HG03378 (cell line): ENCODE measurements at regions not wholly inside any gene's neighbourhood (a gene's known extent, or its start where the extent isn't known, plus 50 kb on each side); places are given as distances from the start of the nearest gene placed in this dataset.

Source experiments
- ATAC-seq: cut with Tn5 transposase; IDR thresholded peaks from one replicate; pipeline ENCODE4 v1.9.1; 2021; ENCODE audit warnings: mild to moderate bottlenecking, moderate library complexity; ENCODE audit not compliant: unreplicated experiment

DNA sequence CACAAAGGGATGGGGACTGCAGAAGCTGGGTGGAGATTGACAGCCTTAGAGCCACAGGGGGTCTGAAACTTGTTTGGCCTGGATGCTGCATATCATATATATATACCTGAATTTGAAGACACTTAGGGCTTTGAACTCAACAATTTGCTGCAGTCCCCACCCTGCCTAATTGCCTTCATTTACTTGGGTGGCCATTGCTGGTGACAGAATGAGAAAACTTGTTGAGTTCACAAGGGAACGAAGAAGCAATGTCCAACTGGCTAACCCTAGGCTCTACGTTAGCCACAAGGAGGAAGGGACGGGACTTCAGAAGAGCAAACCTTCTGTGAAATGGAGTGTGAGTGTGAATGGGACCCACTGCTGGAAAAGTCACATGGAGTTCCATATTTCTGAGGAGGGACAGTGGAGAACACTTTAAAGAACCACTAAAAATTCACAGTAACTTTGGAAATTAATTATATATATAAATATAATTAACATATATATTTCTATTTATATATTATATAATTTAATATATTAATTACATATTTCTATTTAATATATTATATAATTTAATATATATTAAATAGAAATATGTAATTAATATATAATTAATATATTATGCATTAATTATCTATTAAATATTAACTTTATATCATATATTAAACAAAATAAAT lies 215.3 kb upstream of the SOX9 start:
- no peak for ATAC-seq

DNA sequence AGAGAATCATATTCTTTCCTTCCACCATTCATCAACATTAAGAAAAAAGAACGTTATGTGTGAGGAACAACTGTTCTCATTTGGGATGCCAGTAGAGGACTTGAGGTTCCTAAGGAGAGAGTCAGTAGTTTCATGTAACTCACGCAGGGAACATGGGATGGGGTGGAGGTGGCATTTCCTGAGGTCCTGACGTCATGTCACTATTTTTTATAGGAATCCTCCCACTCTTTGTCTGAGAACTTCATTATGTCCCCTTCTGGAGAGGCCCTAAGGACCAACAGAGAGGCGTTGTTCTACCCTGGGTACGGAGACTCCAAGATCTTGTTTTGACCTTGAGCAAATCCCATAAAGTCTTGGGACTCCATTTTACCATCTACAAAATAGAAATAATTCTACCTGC lies 211.7 kb upstream of the SOX9 start:
- no peak for ATAC-seq

DNA sequence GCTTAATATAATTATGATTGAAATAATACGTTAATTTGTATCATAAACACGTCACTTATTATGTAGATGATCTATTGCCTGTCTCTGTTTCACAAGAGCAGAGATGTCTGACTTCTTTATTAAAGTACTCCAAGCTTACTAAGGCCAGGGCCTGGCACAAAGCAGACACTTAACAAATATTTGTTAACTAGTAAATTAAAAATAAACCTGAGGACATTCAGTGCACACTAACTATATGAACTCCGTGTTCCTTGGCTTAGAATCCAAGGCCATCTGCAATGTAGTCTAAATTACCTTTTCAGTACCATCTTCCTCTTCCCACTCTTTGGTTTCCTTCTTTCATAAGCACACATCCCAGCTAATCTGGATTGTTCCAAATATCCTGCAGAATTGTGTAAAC lies 210.8 kb upstream of the SOX9 start:
- no peak for ATAC-seq

DNA sequence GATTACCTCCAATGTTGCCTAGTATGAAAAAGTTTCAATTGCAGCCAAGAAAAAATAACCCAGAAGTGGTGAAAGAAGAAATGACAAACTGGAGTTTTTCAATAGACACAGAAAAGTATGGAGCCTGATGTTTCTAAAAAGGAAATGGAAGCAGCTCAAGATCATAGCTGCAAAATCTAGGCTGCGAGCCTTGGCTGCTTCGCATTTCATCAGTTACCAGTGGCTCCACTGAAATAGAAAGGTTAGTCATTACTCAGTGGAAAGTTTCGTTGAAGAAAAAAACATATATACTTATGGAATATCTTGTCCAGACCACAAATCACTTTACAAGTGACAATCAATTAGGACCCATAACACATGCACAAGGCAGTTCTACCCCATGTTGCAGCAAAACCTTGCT lies 206.8 kb upstream of the SOX9 start:
- no peak for ATAC-seq

DNA sequence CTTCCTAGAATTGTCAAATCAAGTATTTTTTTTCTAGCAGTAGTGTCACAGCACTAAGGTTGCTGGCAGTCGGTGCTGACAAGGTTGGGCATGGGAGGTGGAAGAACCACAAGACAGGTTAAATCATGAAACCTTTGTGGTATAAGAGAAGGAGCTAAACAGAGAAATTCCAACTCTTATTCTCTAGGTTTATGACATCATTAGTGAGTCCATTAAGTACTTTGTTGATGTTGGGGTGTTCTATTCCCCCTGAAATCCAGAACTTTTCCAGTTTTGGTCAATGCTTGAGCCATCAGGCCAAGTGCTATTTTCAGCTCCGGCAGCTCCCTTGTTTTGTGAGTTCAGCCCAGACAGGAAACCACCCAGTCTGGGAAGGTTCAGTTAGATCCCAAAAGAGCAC lies 206.0 kb upstream of the SOX9 start:
- ATAC-seq = no peak

DNA sequence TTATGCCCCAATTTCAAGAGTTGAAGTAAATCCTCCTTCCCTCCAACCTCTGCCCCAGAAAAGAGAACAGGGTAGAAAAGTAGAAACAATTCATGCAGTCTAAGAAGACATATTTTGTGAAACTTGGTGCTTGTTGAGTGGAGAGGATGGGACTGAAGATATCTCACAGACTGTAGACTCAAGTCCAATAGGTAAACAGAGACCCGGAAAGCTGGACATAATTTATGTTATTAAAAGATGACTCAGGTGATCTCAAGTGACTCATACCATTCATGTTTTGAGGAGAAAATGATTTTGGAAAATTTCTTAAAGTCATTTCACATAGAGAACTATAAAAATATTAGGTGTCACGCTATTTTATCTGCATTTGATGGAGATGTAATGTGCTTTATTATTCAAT lies 203.1 kb upstream of the SOX9 start:
- ATAC-seq = no peak

DNA sequence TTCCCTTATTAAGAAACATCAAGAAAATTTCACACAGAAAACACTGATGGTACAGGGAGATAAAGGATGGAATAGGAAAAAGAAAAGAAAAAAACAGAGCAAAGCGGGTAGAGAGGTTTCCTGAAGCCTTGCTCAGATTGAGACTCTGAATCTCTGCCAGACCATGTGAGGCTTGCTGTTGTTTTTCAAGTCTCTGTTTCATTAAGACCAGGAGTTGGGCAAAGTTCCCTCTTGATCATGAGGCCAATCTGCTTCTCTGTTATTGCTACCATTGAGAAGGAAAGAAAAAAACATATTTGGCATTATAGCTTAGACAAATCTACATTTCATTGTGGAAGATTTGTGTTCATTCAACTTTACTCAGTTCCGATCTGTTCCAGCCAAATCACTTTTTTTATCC lies 201.6 kb upstream of the SOX9 start:
- ATAC-seq = no peak

DNA sequence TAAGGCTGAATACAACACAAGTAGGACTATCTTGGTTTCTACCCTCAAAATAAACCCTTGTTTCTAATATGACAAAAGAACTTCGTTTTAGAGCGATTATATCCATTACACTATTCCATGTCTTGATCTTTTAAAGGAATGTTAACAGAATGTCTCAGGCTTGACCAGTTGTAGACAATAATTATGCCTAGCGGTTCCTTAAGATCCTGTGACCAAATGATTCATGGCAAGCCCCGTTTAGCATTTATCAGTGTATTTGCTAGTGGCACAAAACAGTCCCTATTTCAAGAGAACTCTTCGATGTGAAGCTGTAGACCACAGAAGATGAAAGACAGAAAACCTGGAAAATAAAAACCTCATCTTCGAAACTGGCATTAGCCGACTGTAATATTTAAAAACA lies 200.9 kb upstream of the SOX9 start:
- no peak for ATAC-seq

DNA sequence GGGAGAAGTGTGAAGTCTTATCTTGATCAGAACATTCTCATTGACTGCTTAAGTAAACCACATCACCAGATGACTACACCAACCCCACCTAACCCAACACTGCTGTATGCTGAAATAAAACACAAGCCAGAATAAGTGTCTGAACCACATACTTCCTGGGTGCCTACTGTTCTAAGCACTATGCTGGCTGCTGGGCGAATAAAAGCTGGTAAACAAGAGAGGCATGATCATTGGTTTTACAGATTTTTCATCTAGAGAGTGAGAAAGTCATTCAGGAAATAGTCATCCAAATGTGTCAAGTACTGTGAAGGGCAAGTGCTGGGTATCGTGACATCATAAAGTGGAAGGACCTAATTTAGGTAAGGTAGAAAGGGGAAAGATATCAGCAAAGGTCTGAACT lies 199.0 kb upstream of the SOX9 start:
- ATAC-seq = no peak

DNA sequence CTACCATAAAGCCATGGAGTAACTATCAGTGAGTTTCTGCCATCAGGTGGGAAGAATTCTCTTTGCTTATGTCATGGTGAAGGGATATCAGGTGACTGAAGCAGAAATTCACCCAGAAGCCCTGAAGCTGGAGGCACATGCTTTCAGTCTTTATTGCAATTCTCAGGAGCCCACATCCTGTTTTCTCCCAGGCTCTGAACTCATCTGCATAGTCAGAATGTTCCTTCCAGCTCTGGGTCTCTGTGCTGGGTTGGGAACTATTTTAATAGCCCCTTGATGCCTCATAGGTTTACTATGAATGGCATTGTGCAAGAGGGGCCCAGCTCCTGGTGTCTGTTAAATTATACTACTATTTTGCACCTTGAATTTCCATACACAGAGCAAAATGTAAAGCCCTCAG lies 198.4 kb upstream of the SOX9 start:
- no peak for ATAC-seq

DNA sequence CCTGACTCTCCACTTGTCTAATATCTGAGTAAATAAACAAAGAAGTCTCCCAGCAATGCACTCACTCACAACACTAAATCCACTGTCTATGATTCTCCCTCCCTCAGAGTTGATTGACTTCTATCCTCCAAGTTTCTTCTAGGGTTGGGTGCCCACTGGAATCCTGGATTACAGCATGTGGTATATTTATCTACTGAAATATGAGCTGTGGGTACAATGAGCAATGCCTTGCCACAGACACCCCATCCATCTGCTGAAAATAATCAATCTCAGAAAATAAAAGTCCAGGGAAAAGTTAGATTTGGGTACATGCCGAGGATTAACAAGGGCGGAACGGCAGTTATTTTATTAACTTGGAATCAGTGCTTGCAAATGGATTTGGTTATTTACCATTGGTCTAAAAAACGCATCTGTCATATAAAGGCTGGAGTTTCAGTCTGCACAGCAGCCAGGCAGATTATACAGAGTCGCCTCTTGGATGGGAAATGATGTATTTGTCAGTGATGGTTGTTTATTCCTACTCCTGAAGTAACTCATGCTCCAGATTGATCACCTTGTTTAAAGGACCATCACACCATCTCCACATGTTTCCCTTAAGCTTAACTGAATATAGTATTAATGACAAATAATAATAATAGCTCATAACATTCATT lies 193.9 kb upstream of the SOX9 start:
- no peak for ATAC-seq

DNA sequence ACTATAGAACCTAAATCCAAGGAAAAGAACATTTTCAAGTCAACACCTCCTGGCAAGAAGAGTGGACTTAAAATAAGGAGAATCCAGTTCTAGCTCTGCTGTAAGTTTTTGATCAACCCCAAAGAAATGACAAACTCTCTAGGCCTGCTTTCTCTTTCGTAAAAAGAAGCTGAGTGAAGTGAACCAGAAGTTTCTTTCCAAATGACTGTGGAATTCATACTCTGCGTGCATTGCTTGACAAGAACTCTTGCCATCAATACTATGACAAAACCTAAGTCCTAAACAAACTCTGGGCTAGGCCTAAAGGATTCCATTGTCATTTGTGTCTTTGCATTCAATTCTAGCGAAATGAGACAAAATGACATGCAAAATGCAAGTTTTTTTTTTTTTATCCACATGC lies 187.5 kb upstream of the SOX9 start:
- no peak for ATAC-seq

DNA sequence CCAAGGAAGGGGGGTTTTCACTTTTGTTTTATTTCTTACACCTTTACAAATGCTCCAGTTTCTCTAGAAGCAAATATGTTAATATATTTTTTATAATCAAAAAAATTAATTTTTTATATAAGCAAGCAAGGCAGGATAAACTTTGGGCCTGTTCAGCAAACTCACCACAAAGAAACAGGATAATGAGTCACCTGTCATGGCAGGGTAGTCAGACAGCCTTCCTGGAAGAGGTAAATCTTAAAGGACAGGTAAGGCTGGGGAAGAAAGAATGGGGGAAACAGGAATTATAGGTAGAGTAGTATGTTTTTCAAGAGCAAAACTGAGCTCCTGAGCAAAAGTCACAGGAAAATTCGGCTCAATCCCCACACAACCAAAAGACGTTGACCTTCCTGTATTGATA lies 186.3 kb upstream of the SOX9 start:
- no peak for ATAC-seq

DNA sequence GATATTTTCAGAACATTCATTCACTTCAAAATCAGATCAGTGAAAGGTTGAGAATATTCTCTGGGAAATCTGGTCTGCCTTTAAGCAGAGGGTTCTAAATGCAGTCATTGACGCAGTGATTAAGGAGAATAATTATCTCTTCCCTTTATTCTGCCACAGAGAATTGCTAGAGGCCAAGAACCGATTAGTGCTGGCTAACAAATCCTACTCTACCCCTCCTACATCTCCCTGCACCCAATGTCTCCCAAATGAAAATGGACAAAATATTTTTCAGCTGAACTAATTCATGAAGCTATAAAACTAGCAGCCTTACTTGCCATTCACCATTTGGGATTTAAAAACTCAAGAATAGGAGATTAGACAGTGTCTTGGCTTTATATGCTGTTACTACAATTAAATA lies 185.5 kb upstream of the SOX9 start:
- no peak for ATAC-seq

DNA sequence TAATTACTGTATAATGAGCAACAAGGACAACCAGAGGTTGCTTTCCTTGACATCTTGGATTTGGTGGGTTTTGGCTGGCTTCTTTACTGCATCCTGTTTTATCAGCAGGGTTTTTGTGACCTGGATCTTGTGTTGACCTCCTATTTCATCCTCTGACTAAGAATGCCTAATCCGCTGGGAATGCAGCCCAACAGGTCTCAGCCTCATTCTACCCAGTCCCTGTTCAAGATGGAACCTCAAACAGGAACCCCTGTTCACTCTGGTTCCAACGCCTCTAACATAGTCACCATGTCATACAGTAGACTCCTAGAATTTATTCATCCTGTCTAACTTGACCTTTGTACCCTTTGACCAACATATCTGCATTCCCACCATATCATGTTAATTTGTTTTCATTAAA lies 183.8 kb upstream of the SOX9 start:
- no peak for ATAC-seq

DNA sequence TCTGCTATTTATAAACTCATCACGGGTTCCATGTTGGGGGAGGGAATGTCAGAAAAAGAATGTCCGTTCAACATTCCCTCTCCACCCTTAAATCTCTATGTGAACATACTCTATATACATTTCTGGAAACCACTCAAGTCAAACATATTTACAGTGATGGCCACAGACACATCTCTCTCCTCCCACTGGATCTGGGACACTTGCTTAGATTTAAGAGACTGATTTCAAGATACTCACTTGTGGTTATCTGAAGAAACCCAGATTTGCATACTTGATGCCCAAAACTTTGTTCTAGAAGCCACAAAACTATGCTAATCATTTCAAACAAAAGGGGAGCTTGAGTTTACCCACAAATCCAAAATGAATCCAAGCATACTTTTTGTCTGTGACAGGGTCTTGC lies 182.9 kb upstream of the SOX9 start:
- ATAC-seq = no peak

DNA sequence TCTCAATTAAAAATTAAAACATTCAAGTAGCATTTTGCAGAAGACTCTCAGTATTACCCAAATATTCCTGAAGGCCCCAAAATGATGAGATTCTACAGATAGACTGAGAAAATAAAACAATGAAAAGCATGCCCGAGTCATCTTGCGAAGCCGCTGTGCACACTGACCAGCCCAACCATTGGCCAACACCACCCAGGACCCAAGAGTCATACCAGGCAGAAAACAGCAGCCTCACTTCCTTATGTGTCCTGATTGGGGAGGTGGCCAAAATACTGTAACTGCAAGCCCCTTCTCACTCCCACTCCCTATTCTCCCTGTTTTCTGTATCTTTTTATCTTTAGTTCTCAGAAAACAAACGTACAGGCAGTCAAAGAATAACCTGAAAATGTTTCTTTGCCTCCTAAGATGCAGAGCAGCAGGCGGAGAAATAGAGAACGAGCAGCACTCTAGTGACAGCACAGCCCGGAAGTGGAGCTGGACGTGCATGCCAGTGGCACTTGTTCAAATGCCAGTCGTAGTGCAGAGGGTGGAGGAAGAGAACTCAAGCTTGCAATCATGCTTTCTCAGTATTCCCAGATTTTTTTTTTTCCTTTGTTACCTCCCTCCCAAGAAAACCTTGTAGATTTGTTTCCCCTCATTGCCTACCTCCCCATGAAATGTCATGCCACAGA lies 182.3 kb upstream of the SOX9 start:
- ATAC-seq = no peak

DNA sequence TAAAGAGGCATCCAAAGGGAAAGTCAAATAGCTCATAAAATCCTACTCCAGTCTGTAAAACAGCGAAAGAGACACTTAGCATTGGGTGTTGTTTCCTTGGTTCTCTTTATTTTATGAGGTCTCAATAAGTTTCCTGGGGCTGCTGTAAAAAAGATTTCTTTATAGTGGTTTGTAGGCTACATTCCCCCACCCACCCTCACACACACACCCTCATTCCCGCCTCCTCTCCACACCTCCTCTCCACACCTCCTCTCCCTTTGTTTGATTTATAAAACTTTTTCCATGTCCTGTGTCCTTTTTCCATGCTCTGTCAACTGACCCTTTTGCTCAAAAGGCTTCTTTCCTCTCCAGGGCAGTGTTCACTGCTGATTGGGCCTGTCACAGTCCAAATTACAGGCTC lies 178.9 kb upstream of the SOX9 start:
- ATAC-seq = no peak

DNA sequence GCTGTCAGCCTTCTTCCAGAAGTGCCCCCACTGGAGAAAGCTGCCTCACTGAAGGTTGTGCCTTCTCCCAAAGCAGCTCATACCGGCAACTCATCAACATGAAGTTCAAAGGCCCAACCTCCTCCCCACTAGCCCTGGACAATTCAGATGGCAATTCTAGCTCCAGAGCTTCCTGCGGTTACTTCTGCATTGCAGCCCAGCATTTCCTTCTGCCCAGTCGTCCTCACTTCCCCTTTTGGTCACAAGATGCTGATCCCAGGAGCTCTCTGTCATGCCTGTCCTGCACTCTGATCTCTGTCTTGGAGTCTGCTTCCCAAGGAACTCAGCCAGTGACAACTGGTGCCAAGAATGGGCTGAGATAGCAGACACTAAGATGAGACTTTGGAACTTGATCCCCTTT lies 178.2 kb upstream of the SOX9 start:
- ATAC-seq = no peak

DNA sequence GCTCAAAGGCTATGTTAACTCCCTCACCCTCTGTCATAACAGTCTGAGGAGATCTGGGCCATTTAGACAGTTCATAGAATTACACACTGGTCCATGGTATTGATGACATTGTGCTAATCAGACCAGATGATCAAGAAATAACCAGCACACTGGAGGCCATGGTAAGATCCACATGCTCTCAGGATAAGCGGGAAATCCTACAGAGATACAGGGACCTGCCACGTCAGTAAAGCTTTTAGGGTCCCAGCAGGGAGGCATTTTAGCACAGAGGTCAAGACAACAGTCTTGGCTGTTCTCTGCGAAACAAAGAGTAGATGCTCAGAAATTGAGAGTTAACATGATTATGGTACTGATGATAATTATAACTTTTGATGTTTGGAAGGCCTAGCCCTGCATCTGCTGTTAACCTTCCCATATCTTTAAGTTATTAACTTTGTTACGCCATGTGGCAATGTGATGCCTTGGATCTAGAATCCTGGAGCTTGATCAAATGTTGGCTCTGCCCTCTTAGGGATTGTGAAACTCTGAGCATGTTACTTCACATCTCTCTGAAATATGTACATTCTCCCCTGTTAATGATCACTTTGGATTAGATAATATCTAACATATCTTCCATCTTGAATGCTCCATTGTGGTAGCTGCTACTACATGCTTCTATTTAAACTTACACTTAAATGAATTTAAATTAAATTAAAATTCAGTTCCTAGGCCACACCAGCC lies 172.0 kb upstream of the SOX9 start:
- ATAC-seq = no peak

DNA sequence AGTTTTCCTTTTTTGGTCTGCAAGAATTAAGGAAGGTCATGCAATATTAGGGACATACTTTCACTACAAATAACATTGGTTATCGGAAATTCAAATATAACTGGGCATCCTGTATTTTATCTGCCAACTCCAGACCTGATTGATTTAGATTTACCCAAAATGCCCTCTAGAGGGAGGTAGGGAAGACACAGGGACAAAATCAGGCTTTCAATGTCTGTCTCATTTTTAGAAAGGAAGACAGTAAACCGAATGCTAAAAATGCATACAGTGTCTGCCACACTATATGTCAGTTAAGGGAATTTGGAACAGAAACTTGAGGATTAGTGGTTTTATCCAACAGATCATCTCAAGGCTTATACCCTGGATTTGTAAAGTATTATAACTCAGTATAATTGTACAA lies 161.7 kb upstream of the SOX9 start:
- no peak for ATAC-seq

DNA sequence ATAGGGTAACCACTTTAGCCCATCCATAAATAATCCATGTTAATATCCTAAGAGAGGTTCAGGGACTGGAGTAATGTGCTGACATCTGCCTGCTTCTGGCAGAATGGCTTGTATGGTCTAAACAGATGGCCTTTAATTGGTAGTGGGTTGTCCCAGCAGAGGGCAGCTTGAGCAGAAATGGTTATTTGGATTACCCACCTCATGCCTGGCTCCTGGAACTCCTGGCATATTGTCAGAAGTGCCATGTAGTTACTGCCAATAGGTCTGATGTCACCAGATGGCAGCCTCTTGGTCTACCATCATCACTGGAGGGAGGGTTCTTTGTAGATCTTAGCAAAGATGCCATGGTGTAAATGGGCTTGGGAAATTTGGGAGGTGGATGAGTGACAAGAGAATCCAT lies 157.5 kb upstream of the SOX9 start:
- no peak for ATAC-seq
